NCI-H1436 (cell line): ENCODE measurements at regions not wholly inside any gene's neighbourhood (a gene's known extent, or its start where the extent isn't known, plus 50 kb on each side); places are given as distances from the start of the nearest gene placed in this dataset.

ENCODE experiments used
- DNase-seq: peaks from one replicate; lab custom pipeline; 2025; lab: John Stamatoyannopoulos, UW

DNA sequence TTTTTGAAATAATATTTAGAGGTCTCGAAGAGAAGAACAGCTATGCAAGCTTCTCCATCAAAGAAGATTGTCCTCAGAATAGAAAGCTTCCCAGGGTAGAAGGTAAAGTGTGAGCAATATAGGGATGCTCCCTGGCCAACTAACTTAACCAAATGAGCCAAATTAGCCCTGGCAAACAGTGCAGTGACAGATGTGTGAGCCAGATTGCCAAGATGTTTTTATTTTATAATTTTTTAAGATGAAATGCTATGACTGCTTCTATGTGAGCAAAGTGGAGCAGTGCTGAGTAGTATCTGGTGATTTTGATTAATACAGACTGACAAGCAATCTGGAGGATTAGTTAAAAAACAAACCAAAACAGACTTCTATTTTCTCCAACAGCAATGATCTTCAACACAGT, 202.1 kb downstream of the NOVA1 start:
- no peak for DNase-seq

GRCh38 chr14:26394150-26394810, 203.6 kb downstream of the NOVA1 start:
- DNase-seq, result no peak

- DNase-seq, result no peak
These were observed 205.3 kb downstream of the NOVA1 start for GRCh38 chr14:26392498-26392897.

DNA sequence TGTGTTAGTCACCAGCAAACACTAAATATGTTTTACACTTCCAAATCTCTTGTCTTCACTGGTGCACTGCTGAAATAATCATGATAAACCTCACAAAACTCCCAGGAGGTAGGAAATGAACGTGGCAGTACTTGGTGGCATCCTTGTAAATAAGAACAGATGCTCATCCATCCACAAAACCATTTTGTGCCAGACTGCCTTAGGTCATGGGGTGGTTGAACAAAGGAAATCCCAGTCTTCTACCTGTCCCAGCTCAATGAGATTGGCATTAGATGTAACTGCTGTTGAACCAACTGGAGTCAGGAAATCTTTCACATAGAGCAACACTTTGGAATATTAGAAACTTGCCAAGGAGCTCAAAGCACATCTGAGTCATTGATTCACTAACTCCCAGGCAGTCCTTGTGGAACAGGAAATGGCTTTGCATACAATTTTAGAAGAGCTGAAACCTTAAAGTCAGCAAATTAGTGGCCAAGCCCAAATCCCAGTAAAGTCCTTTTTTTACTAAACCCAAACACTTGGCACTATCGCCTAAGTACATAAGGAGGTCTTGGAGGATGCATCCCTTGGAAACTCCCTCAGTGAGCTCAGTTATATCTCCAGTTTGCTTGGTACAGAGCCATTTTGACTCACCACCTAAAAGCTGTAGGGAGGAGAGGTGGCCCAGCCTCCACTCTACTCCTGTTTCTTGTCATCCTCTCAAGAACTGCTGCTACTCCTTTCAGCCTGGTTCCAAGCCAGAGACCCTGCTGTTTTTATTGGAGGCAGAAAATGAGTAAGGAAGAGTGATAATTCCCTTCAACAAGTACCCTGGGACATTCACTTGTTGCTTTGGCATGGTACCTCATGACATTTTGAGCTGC, 208.0 kb downstream of the NOVA1 start:
- DNase-seq, result no peak

DNA sequence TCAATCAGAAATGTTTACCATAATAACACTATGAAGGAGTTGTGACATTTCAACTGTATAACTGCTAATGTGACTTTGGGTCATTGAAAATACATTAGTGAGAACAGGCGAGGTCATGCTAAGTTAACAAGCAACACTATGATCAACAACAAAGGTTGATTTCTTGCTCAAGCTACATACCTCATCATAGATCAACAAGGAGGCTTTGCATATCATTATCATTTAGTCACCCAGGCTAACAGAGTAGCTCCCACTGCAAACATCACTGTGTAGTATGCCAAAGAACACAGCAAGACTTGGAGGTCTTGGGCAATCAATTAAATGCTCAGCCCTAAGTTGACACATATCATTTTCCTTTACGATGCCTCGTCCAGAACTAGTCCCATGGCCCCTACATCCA, 212.5 kb downstream of the NOVA1 start:
- no peak for DNase-seq

DNA sequence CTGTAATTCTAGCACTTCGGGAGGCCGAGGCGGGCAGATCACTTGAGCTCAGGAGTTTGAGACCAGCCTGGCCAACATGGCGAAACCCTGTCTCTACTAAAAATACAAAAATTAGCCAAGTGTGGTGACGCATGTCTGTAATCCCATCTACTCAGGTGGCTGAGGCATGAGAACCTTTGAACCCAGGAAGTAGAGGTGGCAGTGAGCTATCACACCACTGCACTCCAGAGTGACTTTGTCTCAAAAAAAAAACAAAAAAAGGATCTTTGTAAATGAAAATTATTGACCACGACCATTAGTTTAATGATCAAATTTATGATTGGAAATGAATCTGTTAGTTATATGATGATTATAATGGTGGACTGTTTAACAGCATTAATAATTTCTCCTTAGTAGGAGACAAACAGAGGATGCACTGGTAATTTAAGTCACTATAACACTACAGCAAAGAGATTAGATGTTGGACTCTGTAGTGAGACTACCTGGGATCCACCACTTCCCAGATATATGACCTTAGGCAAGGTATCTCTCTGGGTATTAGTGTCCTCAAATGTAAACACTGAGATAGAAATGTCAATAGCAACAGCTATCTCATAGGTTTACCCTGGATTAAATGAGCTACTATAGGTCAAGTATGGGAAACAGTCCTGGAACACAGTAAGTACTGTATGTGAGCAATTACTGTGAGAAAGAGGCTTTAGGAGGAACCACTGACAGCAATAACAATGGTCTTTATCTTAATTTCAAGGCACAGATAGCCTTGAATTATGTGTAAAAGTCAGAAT, 214.7 kb downstream of the NOVA1 start:
- DNase-seq, result no peak

- no peak for DNase-seq
These were observed 216.4 kb downstream of the NOVA1 start for GRCh38 chr14:26381405-26381804.

DNA sequence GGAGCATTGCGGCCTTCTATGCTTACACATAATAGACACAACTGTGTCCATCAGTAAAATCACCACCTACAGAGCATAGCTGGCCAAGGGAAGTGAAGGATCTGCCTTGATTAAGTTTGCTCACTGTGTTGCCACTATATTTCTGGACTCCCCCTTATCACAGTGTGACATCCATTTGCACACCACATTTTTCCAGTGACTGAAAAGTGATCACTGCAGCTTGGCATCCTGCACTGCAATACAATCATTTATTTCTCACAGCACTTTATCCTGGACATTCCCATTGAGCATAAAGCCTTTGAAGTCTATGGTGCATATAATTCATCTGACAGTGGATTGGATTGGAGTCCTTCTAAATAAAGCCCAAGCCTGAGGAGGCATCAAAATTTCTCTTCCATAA, 217.2 kb downstream of the NOVA1 start:
- no peak for DNase-seq

GRCh38 chr14:26379951-26380350, 217.9 kb downstream of the NOVA1 start:
- DNase-seq, result no peak

- no peak for DNase-seq
These were observed 220.7 kb downstream of the NOVA1 start for GRCh38 chr14:26377150-26377549.

DNA sequence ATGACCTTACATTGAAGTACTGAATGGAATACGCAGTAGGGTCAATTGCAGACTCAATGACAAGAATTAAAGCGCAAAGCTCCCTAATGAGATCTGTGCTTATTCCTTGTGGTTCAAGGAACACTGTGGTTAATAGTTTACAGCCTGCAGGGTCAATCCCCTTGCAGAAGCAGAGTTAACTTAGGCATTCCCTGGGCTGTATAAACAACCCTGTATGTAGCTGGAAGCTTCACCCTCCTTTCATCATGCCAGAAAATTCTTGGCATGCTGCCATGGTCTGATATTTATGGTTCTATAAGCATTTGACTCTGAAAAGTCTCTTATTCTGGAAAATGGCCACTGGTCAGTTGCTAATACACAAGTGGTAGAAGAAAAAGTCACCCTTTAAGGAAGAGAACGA, 227.7 kb downstream of the NOVA1 start:
- DNase-seq, result no peak

DNA sequence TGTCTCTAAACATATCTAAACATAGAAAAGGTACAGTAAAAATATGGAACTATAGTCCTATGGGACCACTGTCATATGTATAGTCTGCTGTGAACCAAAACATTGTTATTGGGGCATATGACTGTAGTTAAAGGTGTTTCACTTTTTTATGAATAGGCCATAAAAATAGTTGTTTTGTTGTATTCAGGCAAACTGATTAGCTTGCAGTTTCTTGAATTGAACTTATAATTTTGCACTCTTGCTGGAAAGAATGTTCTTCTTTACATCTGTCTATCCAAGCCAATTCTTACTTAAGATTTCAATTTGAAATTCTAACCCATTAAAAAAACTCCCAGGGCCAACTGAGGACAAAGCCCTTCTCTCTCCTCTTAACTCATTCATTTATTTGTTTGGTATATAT, 234.1 kb downstream of the NOVA1 start:
- DNase-seq, result no peak

DNA sequence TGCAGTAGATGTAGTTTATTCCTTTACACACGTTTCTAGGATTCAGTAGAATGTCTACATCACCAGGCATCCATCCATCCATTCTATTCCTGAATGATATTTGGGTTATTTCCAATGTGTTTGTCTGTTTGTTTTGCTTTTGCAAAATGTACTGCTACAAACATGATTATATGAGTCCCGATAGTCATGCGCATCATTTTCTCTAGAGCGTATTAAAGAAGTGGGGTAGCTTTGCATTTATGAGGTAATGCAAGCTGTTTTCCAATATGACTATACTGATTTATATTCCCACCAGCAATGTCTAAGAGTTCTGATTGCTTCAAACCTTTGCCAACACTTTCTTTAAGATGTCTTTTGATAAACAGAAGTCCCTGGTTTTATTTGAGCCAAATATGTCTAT, 253.2 kb downstream of the NOVA1 start:
- no peak for DNase-seq

GRCh38 chr14:26339381-26339780, 258.5 kb downstream of the NOVA1 start:
- DNase-seq, result no peak

DNA sequence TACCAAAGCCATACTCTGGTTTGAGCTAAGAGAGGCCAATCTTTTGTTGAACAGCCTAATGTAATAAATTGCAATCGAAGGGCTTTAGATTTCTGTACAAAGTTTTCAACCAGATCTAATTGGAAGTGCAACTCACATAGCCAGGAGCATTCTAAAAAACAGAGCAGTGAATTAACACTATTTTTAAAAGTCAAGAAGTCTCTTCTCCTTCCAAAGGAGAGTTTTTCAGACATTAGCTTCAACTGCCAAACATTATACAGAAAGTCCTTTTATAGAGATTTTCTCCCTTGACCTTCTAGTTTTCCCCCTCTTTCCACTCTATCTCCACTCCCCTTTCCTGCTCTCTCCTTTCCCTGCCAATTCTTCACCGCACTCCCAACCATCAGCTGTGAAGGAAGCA, 259.6 kb downstream of the NOVA1 start:
- no peak for DNase-seq

DNA sequence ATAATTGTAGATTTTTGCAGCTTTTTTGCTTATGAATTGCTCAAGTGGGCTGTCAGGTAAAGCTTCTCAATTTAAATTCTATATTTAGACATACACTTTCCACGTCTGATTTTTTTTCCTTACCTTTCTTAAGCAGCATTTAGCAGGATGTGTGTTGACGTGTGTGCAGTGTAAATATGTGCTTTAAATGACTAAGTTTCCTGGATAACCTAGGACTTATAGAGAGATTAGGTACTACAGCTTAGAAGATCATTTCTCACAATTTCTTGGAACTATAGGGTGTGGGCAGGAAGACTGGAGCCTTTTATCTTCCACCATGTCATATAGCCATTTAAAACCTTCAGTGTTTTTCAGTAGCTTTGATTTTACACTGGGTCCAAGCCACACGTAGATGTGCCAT, 263.5 kb downstream of the NOVA1 start:
- no peak for DNase-seq

GRCh38 chr14:26332966-26333365, 264.9 kb downstream of the NOVA1 start:
- DNase-seq, result no peak

DNA sequence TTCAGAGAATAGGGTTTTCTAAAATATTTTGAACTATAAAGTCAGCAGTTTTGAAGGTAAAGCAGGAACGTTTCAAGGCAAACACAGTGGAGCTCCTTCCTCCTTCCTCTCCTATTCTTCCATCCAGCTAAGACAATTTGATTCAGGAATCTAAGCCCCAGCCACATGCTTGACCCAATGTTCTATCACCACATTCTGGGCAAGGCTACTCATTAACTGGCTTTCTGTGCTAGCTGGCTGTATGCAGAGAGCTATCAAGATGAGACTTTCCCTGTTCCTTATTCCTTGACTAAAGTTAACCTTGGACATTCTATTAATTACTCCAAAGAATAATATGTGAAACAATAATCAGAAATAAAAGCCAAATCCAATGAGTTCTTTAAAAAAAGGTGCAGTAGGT, 266.9 kb downstream of the NOVA1 start:
- DNase-seq, result no peak

DNA sequence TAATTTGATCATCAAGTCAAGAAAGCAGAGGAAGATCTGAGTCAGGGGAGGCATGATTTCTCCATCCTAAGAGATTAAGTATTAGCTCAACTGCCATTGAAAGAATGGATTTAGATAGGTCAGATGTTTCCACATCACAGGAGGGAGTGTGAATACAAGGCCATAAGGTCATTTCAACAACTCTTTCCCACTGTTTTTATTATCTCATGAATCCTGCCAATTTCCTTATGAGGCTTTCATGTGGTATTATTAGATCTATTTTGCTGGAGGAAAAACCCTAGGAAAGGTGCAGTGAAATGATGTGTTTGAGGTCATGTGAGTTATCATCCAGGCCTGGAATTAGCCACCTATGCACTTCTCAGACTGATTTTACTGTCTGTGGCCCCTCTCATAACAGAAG, 269.0 kb downstream of the NOVA1 start:
- DNase-seq, result no peak

- peak; percentile 26 for DNase-seq
These were observed 274.0 kb downstream of the NOVA1 start for GRCh38 chr14:26323869-26324268.

DNA sequence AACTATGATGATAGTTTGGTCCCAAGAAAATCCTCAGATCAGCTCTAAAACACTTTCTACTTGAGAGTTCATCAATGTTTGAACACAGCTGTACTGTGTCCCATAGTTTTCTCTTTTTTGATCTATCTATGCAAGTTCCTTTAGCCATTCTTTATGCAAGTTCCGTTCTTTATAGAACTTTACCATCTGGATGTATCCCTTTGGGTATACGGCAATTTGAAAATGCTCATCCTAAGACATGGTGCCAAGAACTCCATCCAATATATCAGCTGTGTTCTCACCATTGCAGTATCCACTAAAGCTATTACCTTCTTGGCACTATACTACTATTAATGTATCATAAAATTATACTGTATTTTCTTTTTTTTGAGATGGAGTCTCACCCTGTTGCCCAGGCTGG, 276.9 kb downstream of the NOVA1 start:
- DNase-seq, result no peak

DNA sequence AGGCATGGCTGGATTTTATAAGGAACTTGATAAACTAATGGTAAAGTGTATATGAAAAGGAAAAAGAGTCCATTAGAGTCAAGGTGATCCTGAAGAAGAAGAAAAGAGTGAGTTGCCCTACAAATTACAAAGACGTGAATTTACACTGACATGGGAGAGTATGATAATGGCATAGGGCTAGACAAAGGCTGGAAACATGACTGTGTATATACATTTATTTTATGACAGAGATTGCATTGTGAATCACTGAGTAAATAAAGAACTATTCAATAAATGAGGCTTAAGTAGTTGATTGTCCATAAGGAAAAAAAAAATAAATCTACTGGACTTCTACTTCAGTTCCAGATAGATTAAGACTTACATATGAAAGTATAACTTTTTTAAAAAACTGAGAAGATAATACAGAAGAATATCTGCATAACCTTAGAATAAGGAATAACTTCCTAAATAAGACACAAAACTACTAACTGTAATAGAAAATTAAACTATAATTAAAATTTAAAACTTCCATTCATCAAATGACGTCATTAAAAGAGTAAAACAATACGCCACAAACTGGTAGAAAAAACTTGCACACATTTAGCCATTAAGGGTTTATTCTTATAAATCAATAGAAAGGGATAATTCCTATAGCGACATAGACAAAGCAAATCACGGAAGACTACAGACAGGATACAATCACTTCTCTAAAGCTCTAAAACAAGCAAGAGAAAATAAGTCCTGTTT, 278.5 kb downstream of the NOVA1 start:
- DNase-seq, result no peak
